ENCODE measurements at regions not wholly inside any gene's neighbourhood (a gene's known extent, or its start where the extent isn't known, plus 50 kb on each side); places are given as distances from the start of the nearest gene placed in this dataset.
A peak's percentile ranks its signal among the peaks of the same experiment; 100 is the strongest.

DNA sequence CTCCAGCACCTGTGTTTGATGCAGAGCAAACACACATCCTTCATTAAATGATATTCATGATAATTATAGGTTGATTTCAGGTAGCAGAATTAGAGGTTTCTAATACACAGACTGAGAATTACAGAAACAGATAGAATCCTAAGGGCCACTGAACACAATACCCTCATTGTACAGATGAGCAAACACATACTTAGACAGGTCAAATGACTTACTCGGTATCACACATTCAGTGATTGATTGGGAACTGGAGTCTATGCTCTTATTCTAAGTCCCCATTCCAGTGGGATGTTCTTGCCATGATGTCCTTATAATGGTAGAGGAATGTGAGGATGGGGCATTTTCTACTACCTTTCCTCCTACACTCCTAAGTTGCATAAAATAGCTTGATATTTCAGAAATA is 70.8 kb downstream of the DCAF8L1 start:
- no peaks in the 10 kb centered on the region for H3K27me3 Mint-ChIP-seq (ENCODE audit: unreplicated experiment)
- no peak overlapping the region for H3K27ac Mint-ChIP-seq (ENCODE audit: unreplicated experiment)
- peaks cover 6% of the 10 kb centered on the region for H3K9me3 Mint-ChIP-seq (ENCODE audit: unreplicated experiment)
- peaks cover 5% of the 10 kb centered on the region for H3K4me1 Mint-ChIP-seq (ENCODE audit: unreplicated experiment)
- no peak for DNase-seq (ENCODE audit: extremely low spot score, unreplicated experiment)
- H3K4me3 Mint-ChIP-seq (ENCODE audit: unreplicated experiment): no peak overlapping the region
- no peak for TF ChIP-seq CTCF (IDR thresholded peaks at IDR 0.05)
- no peaks in the 10 kb centered on the region for H3K36me3 Mint-ChIP-seq (ENCODE audit: unreplicated experiment)

GRCh38 chrX:27903960-27904359 is 77.3 kb downstream of the DCAF8L1 start:
- TF ChIP-seq CTCF (IDR thresholded peaks at IDR 0.05): no peak
- Mint-ChIP-seq H3K27me3 (ENCODE audit: unreplicated experiment) (no peaks in the 10 kb centered on the region), H3K4me3 (ENCODE audit: unreplicated experiment) (no peak overlapping the region), H3K9me3 (ENCODE audit: unreplicated experiment) (peaks cover 9% of the 10 kb centered on the region), H3K4me1 (ENCODE audit: unreplicated experiment) (no peaks in the 10 kb centered on the region), H3K27ac (ENCODE audit: unreplicated experiment) (no peak overlapping the region), H3K36me3 (ENCODE audit: unreplicated experiment) (no peaks in the 10 kb centered on the region)
- DNase-seq (ENCODE audit: extremely low spot score, unreplicated experiment): no peak

- peaks cover 27% of the 10 kb centered on the region for H3K9me3 Mint-ChIP-seq (ENCODE audit: unreplicated experiment)
- H3K27me3 Mint-ChIP-seq (ENCODE audit: unreplicated experiment): no peaks in the 10 kb centered on the region
- H3K27ac Mint-ChIP-seq (ENCODE audit: unreplicated experiment): no peak overlapping the region
- H3K4me1 Mint-ChIP-seq (ENCODE audit: unreplicated experiment): peaks cover 11% of the 10 kb centered on the region
- TF ChIP-seq CTCF (IDR thresholded peaks at IDR 0.05): no peak
- H3K4me3 Mint-ChIP-seq (ENCODE audit: unreplicated experiment): no peak overlapping the region
- DNase-seq (ENCODE audit: extremely low spot score, unreplicated experiment): no peak
- no peaks in the 10 kb centered on the region for H3K36me3 Mint-ChIP-seq (ENCODE audit: unreplicated experiment)
Observed at GRCh38 chrX:27893871-27894270, 86.1 kb downstream of the MAGEB10 start.

GRCh38 chrX:27893211-27893610 is 85.4 kb downstream of the MAGEB10 start:
- Mint-ChIP-seq H3K4me3 (ENCODE audit: unreplicated experiment) (no peak overlapping the region), H3K36me3 (ENCODE audit: unreplicated experiment) (no peaks in the 10 kb centered on the region), H3K27ac (ENCODE audit: unreplicated experiment) (no peak overlapping the region), H3K4me1 (ENCODE audit: unreplicated experiment) (peaks cover 11% of the 10 kb centered on the region), H3K9me3 (ENCODE audit: unreplicated experiment) (peaks cover 22% of the 10 kb centered on the region), H3K27me3 (ENCODE audit: unreplicated experiment) (no peaks in the 10 kb centered on the region)
- DNase-seq (ENCODE audit: extremely low spot score, unreplicated experiment): no peak
- TF ChIP-seq CTCF (IDR thresholded peaks at IDR 0.05): no peak

GRCh38 chrX:27890611-27891010 is 82.8 kb downstream of the MAGEB10 start:
- H3K36me3 Mint-ChIP-seq (ENCODE audit: unreplicated experiment): no peaks in the 10 kb centered on the region
- H3K9me3 Mint-ChIP-seq (ENCODE audit: unreplicated experiment): peaks cover 19% of the 10 kb centered on the region
- H3K27ac Mint-ChIP-seq (ENCODE audit: unreplicated experiment): peak overlapping the region; percentile 36
- no peak for TF ChIP-seq CTCF (IDR thresholded peaks at IDR 0.05)
- H3K4me3 Mint-ChIP-seq (ENCODE audit: unreplicated experiment): no peak overlapping the region
- peaks cover 11% of the 10 kb centered on the region for H3K4me1 Mint-ChIP-seq (ENCODE audit: unreplicated experiment)
- no peaks in the 10 kb centered on the region for H3K27me3 Mint-ChIP-seq (ENCODE audit: unreplicated experiment)
- no peak for DNase-seq (ENCODE audit: extremely low spot score, unreplicated experiment)
